ENCODE measurements at regions not wholly inside any gene's neighbourhood (a gene's known extent, or its start where the extent isn't known, plus 50 kb on each side); places are given as distances from the start of the nearest gene placed in this dataset.
A peak's percentile ranks its signal among the peaks of the same experiment; 100 is the strongest.
"Not testable (repeated sequence)": the region's sequence is repeated elsewhere in the genome, so short reads cannot be mapped to it uniquely, and the experiment has no call there.

DNA sequence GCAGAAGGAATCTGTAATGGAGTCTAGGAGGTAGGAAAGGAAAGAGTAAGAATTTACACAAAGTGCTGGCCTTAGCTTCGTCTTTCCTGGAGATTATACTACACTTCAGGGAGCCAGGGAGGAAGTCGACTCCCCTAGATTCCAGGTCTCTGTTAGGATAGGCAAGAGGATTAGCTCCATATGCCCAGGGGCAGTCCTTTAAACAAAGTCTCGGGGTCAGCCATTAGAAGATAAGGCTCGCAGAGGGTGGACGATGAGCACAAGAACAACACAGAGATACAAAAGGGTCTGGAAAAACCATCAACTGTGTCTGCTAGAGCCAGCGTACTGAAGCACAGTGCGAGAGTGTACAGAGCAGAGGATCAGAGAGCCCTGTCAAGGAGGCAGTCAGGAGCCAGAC lies 344.7 kb upstream of the TNC start:
- no peak for DNase-seq (ENCODE audit: low read depth)

DNA sequence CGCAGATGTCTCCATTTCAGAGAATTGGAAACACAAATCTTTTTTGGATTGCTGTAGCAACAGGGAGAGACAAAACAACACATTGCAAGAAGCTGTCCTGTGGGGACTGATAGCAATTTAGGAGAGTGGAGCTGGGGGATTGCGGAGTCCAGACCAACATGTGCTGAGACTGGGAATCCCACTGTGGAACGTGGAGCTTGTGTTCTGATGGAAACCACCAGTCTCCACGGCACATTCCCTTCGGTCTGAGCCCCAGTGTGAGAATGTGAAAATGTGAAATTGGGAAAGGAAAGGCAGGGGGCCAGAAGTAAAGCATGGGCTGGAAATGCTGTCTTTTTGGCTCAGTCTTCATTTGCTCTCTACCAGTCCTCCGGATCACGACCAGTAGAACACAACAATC lies 348.8 kb upstream of the TNC start:
- no peak for DNase-seq (ENCODE audit: low read depth)

DNA sequence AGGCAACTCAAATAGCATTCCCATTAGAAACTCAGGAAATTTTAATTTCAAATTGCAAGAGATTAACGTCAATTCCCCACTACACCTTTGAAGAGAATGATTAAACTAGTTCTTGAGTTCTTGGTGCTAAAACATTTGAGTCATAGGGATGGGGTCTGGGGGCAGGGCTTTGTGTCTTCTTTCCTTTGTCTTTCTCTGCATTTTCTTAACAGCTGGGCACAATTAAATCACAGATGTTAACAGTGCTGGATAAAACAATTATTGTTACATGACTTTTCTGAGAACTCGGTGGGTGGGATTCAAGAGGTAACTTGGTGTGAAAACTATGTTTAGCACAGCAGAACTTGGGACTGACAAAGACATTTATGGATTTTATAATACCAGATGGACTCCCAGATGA lies 351.9 kb upstream of the TNC start:
- peak; percentile 19 for DNase-seq (ENCODE audit: low read depth)

DNA sequence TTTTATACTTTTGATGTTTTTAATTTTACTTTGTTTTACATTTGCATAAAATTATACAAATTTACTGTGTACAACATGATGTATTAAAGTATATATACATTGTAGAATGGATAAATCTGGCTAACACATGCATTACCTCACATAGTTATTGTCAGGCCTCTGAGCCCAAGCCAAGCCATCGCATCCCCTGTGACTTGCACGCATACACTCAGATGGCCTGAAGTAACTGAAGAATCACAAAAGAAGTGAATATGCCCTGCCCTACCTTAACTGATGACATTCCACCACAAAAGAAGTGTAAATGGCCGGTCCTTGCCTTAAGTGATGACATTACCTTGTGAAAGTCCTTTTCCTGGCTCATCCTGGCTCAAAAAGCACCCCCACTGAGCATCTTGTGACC lies 355.1 kb upstream of the TNC start:
- DNase-seq (ENCODE audit: low read depth): not testable (repeated sequence)

DNA sequence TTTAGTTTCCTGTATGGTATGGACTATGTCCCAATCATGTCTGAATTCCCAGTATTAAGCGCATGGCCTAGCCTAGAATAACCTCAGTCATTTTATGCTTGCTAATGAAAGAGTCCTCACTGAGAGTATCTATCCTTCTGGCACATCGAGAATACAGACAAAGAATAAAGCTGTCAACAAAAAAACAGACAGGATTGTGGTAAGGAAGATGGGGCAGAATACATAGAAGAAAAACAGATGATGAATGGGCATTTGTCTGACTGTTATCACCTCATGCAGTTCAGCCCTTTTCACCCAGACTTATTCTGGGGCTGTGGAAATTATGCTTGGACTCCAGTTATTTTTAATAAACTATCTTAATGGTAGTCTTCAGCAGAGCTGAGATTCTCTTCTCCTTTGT lies 363.8 kb upstream of the TNC start:
- no peak for DNase-seq (ENCODE audit: low read depth)

DNA sequence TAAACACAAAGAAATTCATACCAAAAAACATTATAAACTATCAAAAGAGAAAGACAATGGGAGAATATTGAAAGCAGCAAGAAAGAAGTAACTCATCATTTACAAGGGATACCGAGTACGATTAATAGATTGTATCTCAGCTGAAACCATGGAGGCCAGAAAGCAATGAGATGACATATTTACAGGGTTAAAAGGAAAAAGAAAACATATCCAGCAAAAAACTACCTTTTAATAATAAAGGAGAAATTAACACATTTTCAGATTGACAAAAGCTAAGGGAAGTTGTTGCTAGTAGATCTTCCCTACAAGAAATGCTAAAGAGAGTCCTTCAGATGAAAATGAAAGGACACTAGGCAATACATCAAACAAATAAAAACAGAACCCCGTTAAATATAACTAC lies 364.8 kb upstream of the TNC start:
- DNase-seq (ENCODE audit: low read depth): no peak

DNA sequence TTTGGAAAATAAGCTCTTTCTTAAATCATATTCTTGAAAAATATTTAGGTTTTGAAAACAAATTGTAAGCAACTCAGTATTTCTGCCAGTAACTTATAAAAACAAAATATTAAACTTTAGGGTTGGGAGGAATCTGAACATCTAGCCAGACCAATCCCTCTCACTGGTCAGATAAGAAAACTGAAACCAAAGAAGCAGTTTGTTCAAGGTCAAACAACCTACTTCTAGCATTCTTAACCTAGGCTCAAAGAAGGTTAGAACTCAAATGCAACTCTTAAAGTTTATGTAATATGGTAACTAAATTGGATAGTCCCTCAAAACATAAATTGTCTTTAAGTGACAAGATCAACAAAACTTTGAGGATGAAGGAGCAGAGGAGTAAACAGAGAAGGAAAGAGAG lies 374.9 kb upstream of the TNC start:
- no peak for DNase-seq (ENCODE audit: low read depth)

DNA sequence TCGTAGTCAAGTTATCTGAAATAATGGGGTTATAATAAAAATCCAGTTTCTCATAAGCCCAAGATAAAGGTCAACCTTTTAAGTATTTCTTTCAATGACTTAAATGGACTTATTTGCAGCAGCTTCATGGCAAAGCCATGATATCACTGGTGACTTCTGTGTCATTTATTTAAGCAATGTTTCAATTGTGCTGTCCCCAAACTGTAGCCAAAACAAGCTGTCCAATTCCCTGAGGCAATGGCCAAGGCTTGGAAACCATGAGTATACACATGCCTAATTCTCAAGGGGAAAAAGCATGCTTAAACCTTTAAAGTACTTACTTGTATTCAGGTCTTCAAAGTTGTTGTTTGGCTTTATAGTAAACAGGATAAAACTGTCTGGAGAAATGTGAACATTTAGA lies 376.4 kb upstream of the TNC start:
- DNase-seq (ENCODE audit: low read depth): no peak

DNA sequence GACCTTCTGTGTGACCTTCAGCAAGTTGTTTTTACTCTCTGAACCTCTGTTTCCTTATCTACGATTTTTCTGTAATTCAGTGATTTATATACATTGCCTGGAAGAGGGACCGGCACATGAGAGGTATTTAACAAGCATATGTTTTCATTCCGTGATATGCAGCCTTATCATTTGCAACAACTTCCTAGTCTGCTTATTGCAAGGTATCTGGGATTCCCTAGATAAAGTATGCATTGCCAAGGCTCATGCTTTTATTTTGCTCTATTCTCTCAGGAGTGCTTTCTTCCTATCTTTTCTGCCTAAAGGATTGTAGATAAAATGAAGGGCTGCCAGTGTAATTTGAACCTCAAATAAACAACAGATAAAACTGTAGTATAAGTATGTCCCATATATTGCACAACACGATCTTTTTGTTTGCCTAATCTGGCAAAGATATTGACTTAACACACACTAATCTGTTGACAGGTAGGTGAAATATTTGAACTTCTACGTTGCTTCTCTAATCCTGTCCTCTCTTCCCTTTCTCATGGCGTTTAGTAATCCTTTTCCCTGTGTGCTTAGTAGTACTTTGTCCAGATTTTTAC lies 377.2 kb upstream of the TNC start:
- peak; percentile 9 for DNase-seq (ENCODE audit: low read depth)

DNA sequence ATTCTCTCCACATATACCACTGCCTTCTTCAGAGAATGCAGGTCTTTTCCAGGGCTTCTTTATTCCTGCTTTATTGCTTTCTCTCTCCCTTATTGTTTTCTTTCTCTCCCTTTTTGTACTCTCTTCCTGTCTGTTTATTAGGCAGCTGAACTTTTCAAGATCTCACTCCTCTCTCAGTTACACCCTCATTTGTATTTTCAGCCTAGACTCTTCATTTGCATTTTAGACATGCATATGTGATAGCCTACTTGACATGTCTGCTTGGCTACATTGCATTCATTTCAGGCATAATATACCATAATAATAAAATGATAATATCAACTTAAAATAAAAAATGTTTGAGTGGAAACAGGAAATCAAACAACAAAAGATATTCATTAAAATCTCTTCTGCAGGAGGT lies 377.9 kb upstream of the TNC start:
- no peak for DNase-seq (ENCODE audit: low read depth)

DNA sequence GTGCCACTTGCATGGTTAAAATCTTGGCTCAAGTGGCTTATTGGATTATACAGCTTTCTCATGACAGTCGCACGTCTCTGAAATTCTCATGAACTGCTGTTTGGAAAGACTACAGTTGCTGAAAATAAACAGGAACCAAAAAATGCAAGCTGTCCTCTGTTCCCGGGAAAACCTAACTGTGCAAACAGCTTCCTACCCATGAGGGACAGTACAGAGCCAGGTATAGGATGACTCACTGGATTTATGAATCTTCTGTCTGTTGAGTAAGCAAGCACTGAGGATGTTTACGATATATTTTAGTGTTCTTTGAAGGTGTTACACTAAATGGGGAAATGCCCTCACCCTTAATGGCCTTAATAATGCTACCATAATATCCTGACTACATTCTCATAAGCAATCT lies 380.3 kb upstream of the TNC start:
- peak; percentile 22 for DNase-seq (ENCODE audit: low read depth)

DNA sequence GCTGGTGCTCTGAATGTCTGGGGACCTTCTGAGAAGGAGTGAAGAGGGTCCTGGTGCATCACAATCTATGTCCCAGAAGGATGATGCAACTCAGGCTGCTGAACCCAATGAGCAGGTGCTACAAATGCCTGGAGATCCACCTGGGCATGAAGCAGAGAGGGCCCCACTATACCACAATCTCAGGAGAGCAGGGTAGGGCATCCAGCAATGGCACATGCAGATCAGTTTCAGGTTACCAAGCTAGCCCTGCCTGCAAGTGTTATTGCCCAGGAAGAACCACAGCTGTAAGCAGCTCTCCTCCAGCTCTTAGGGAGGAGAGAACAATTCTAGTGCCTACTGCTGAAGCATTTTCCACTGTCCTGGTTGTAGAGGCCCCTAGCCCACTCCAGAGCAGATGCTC lies 389.2 kb upstream of the TNC start:
- DNase-seq (ENCODE audit: low read depth): no peak

DNA sequence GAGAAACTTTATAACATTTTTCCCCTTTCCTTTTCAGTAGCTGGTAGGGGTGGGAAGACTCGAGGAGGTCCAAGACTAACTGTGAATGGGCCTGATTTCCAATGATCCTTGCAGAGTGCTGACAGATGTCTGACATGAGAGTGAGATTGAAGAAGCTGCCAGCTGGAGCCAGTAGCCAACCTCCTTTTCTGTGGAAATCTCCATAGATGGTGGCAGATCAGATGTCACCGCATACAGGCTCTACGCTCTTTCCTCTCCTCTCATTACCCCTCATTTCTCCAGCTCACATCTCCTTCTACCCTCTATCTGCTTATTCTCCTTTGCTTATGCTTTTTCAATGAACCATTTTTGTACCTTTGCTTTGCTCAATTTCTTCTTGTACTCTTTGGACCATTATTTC lies 395.2 kb upstream of the TNC start:
- DNase-seq (ENCODE audit: low read depth): no peak

DNA sequence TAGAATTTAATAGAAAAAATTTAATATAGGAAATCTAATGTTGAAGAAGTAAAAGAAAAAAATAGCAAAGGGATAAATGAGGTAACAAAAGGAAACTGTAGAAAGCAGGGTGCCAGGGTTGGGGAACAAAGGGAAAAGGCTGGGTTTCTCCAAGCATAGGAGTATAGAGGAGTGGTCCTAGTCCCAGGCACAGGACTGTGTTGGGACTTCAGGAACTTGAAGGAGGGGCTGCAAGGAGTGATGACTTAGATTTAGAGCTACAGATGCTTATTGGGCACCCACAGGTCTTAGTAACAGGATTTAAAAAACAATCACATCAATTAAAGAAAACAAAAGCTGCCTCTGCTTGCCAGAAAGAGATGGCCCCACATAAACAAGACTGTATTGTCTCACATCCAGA lies 396.5 kb upstream of the TNC start:
- DNase-seq (ENCODE audit: low read depth): no peak

DNA sequence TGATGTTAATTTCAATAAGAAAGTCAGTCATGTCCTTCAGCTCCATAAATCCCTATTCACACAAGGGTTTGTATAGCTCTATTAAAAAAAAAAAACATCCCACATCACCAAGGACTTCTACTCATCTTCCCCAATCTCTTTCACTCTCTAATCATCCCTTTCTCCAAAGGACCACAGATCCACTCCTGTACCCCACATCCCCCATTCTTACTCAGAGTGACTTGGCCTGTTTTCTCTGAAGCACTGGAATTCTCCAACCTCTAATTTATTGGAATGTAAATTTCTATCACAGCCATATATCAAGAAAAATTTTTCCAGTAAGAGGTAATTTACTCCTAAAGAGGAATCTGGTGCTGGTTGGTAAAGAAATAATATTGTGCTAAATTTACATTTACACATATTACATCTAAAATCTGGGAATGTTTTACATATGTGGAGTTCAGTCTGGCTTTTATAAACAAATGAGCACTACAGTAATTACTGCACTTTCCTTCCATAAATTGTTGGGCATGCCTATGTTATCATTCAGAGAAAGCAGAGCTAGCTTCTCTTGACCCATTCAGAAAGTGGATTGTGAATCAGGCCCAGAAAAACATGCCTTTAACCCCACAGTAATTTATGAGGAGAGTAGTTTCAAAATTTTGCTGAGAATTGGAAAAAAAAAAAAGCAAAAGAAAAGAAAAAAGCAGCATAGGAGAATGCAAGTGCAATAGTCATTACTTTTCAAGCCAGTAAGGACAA lies 399.5 kb upstream of the TNC start:
- no peak for DNase-seq (ENCODE audit: low read depth)

DNA sequence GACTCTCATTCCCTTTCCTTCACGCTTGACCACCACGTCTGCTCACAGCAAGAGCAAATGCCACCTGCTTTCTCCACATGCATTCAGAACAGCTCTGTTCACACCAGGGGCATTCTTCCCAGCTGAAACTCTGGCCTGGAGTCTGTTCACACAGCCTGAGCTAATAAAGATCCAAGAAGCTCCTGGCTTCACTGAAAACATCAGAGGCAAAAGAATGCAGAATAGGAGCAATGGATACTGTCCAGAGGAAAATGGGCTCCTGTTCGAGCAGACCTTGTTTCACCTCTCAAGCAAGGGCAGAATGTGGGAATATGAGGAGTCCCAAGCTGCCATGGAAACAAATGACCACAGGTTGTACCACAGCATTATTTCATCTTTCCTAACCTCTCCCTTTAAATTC lies 402.7 kb upstream of the TNC start:
- DNase-seq (ENCODE audit: low read depth): no peak

DNA sequence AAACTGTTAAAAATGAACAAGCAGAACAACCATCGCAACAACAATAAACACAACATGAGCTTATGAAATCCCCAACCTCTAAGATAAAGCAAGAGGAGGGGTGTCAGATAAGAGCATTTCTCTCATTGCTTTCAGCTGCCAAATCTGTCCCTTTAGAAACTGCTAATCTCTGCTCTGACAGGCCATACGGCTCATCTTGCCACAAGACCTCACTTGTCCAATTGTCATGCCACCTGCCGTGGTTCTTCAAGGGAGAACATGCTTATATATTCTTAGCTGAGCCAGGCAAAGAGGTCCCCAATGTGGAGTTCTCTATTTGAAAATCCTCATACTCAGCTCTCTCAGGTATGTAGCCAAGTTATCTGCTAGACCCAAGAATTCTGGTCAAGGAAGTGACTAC lies 405.0 kb upstream of the TNC start:
- no peak for DNase-seq (ENCODE audit: low read depth)

DNA sequence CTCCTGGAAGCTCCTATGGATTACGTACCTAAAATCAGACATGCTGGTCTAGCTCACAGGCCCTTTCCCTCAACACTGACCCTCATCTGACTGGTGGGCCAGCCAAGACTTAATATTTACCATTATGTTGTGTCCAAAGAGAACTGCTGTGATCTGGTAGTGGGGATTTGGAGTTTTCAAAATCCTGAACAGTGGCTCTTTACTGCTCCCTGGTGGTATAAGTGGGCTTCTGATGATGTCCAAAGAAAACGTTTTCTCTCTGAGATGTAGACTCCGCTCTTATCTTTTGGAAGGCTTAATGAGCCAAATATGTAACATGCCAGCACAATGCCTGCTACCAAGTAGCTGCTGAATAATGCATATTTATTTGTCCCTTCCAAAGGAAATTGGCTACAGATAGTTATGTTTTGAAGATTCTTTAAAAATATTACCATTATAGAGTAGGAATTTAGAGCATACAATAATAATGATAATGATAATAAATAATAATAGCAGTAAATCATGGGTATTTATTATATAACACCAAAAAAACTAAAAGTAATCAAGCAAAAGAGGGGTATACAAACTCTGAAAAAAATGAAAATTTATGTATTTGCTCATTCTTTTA lies 406.6 kb upstream of the TNC start:
- peak; percentile 70 for DNase-seq (ENCODE audit: low read depth)

DNA sequence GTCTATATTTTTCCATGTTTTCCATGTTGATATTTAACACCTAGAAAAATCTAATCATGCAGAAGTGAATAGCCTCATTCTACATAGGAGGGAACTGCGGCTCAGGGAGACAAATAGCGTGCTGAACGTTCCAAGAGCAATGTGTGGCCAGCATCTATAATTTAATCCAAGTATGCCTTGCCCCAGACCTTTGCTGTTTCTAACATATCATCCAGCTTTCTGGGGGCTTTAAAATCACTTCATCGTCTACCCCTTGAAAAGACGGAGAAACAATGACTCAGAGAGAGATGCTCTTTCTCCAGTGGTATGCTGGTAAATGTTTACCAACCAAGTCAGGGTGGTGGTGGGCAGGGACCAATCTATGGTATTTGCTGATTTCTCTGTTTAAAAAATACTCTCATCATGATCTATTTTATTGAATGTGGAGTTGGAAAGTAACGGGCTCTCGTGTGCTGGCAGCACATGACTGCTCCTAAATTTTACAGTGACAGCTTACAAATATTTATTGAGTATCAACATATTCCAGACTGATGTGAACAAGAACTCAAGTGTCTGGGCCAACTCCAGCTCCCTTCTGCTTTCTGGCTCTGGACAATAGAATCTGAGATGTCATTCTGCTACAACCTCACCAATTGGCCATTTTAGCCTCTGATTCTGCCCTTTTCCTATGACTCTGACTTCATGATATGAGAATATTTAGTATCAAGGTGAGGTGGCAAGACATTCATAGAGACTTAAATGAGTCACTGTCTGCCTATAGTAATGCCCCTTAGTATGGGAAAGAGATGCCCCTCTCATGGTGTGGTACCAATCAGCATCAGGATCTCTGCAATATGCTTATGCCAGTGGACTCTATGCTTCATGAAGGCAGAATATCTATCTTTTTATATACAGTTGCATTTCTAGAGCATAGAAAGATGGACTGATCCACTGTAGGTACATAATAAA lies 407.4 kb upstream of the TNC start:
- peak; percentile 13 for DNase-seq (ENCODE audit: low read depth)

DNA sequence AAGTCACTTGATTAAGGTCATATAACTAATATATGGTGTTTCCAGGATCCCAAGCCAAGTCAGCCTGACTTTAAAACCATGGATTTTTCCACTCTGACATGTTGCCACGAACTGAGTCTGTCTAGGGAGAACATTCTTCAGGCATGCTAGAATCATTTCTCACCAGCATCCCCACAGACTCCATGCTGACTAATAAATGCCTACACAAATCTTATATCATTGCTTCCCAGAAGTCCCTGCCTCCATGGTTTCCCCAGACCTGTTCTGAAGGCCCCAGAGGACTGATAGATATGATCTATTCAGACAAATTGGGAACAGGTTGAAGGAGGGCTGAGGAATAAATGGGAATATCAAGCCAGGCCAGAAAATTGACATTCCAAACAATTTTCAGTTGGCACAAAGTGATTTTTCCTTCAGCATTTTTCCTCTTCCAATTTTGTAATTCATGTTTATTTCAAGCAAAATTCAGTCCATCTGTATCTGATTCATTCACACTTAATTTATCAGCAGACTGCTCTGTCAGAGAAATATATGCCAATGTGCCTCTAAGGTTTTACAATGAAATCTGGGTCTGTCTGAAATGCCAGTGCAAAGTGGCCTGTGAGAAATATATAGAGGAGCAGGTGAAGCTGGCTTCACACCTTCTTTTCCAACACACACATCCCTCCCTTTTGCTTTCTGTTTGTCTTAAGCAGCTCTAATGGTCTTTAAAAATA lies 413.6 kb upstream of the TNC start:
- peak; percentile 54 for DNase-seq (ENCODE audit: low read depth)

DNA sequence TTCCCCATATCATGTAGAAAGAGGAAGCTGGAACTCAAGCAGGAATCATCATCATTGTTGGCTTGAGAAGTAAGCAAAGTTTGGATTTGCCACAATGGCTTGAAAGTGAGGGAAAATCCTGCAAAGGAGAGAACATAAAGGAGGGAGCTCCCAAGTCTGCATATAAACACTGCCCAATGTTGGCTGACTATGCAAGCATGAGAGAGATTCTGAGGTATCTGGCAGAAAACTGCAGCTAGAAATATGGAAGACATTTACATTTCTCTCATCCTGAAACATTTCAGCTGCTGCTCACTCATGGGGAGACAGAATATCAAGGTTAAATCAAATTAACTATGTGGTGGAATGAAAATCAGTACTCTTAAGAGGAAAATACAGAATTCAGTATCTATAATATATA lies 415.6 kb upstream of the TNC start:
- no peak for DNase-seq (ENCODE audit: low read depth)

DNA sequence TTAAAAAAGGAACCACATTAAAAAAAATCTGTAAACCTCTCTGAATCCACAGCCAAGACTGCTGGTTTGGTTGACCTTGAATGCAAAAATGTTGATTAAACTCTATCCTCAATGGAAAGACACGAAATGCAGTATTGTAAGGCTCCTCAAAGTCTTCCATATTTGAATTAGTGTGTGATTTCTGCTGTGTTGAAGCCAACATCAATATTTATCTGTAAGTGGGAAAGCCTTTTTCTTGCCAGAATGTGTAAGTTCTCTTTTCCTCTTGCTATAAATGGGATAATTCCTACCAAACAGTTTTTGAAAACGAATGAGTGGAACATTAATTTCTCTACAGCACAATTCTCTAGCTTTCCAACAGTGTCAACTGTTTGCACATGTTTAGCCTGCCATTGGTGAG lies 422.1 kb upstream of the TNC start:
- DNase-seq (ENCODE audit: low read depth): no peak
